GM18870 (cell line): ENCODE measurements at regions not wholly inside any gene's neighbourhood (a gene's known extent, or its start where the extent isn't known, plus 50 kb on each side); places are given as distances from the start of the nearest gene placed in this dataset.
A peak's percentile ranks its signal among the peaks of the same experiment; 100 is the strongest.

Experiments
- ATAC-seq: cut with Tn5 transposase; IDR thresholded peaks from one replicate; pipeline ENCODE4 v1.9.1; 2021; ENCODE audit warnings: moderate library complexity; ENCODE audit not compliant: unreplicated experiment

GRCh38 chr14:39946807-39947206 is 514.6 kb upstream of the FBXO33 start:
- no peak for ATAC-seq

GRCh38 chr14:39939023-39939422 is 506.8 kb upstream of the FBXO33 start:
- ATAC-seq = no peak

- peak; percentile 97 for ATAC-seq
Observed at GRCh38 chr14:39912192-39913100, 480.2 kb upstream of the FBXO33 start.

- ATAC-seq = no peak
Observed at GRCh38 chr14:39897657-39898056, 465.4 kb upstream of the FBXO33 start.

GRCh38 chr14:39890026-39890425 is 457.8 kb upstream of the FBXO33 start:
- no peak for ATAC-seq

- no peak for ATAC-seq
Observed at GRCh38 chr14:39884091-39884490, 451.9 kb upstream of the FBXO33 start.

- no peak for ATAC-seq
Observed at GRCh38 chr14:39880965-39881364, 448.7 kb upstream of the FBXO33 start.

GRCh38 chr14:39880106-39880695 is 448.0 kb upstream of the FBXO33 start:
- no peak for ATAC-seq

- no peak for ATAC-seq
Observed at GRCh38 chr14:39877577-39878190, 445.5 kb upstream of the FBXO33 start.

GRCh38 chr14:39876916-39877315 is 444.7 kb upstream of the FBXO33 start:
- ATAC-seq = peak; percentile 42

- peak; percentile 58 for ATAC-seq
Observed at GRCh38 chr14:39875028-39875427, 442.8 kb upstream of the FBXO33 start.

- ATAC-seq = no peak
Observed at GRCh38 chr14:39873791-39874190, 441.6 kb upstream of the FBXO33 start.

- no peak for ATAC-seq
Observed at GRCh38 chr14:39868949-39869348, 436.7 kb upstream of the FBXO33 start.

GRCh38 chr14:39868251-39868650 is 436.0 kb upstream of the FBXO33 start:
- no peak for ATAC-seq

- ATAC-seq = no peak
Observed at GRCh38 chr14:39863441-39863840, 431.2 kb upstream of the FBXO33 start.

- ATAC-seq = no peak
Observed at GRCh38 chr14:39861696-39862095, 429.5 kb upstream of the FBXO33 start.

GRCh38 chr14:39861229-39861600 is 429.0 kb upstream of the FBXO33 start:
- no peak for ATAC-seq

- no peak for ATAC-seq
Observed at GRCh38 chr14:39860596-39861228, 428.5 kb upstream of the FBXO33 start.

- no peak for ATAC-seq
Observed at GRCh38 chr14:39859314-39859713, 427.1 kb upstream of the FBXO33 start.

- ATAC-seq = no peak
Observed at GRCh38 chr14:39857376-39858055, 425.3 kb upstream of the FBXO33 start.

- ATAC-seq = no peak
Observed at GRCh38 chr14:39853441-39853840, 421.2 kb upstream of the FBXO33 start.
